ENCODE measurements at regions not wholly inside any gene's neighbourhood (a gene's known extent, or its start where the extent isn't known, plus 50 kb on each side); places are given as distances from the start of the nearest gene placed in this dataset.

DNA sequence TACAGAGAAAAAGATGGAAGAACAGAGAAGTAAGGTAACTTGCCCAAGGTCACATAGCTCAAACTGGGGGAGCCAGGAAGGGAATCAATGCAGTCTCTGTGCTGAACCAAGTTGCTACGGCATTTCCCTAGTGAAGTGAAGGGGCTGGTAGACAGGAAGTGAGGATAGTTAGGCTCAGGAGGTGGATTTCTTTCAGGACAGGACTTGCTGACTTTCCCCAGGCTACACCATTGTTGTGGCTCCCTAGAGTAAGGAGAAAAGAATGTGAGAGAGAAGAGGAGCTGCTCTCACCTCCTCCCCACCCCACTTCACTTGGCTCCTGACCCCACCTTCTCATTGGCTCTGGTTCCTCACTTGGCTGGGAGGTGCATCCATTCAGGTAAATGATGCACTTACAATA is 316.9 kb downstream of the INHBA start:
- Histone ChIP-seq H3K27ac (ENCODE audit: low read depth in 1 of 2, low read length in 2 of 2) (no peak overlapping the region), H3K4me3 (ENCODE audit: low read length) (no peak overlapping the region), H3K9me3 (ENCODE audit: control insufficient read depth in 1 of 2, insufficient read depth in 1 of 2, low read length in 2 of 2) (peaks cover 0 to 11% of the 10 kb centered on the region in 2 experiments), H3K4me1 (ENCODE audit: insufficient read depth, low read length) (no peaks in the 10 kb centered on the region), H3K36me3 (ENCODE audit: insufficient read depth, low read length) (no peaks in the 10 kb centered on the region), H3K27me3 (ENCODE audit: control insufficient read depth in 1 of 2, insufficient read depth in 2 of 2, low read length in 2 of 2) (no peaks in the 10 kb centered on the region)
- intact Hi-C loops (cut with DNase I, micrococcal nuclease), result no loop called here
- peaks cover 5% of the 10 kb centered on the region for H3K9me3 Mint-ChIP-seq
- no peaks in the 10 kb centered on the region for H3K27me3 Mint-ChIP-seq
- ChIA-PET POLR2A (no interaction called here), CTCF (no interaction called here)
- H3K36me3 Mint-ChIP-seq (ENCODE audit: low read depth), result no peaks in the 10 kb centered on the region
- H3K27ac Mint-ChIP-seq, result no peak overlapping the region
- no peak for TF ChIP-seq CTCF (IDR thresholded peaks at IDR 0.05)
- ATAC-seq (ENCODE audit: poor library complexity) (no peak), DNase-seq (no peak)
- H3K4me3 Mint-ChIP-seq, result no peak overlapping the region
- H3K4me1 Mint-ChIP-seq (ENCODE audit: low read depth), result no peaks in the 10 kb centered on the region

DNA sequence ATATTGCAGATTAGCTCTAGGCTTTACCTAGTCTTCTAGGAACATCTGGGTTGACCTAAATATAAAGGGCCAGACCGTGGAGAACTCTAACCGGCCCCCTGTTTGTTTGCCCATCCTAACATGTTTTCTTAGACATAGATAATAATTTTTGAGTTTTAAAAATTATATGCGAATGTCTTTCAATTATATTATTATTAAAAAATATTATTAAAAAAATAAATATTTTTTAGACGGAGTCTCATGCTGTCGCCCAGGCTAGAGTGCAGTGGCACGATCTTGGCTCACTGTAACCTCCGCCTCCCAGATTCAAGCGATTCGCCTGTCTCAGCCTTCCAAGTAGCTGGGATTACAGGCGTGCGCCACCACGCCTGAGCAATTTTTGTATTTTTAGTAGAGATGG is 318.5 kb downstream of the INHBA start:
- no peaks in the 10 kb centered on the region for H3K36me3 ChIP-seq (ENCODE audit: insufficient read depth, low read length)
- ATAC-seq (ENCODE audit: poor library complexity), result no peak
- no peak for DNase-seq
- no peaks in the 10 kb centered on the region for H3K36me3 Mint-ChIP-seq (ENCODE audit: low read depth)
- H3K4me3 ChIP-seq (ENCODE audit: low read length), result no peak overlapping the region
- ChIA-PET POLR2A (no interaction called here), CTCF (no interaction called here)
- TF ChIP-seq CTCF (IDR thresholded peaks at IDR 0.05), result no peak
- H3K9me3 ChIP-seq (ENCODE audit: control insufficient read depth in 1 of 2, insufficient read depth in 1 of 2, low read length in 2 of 2), result peaks cover 0 to 11% of the 10 kb centered on the region in 2 experiments
- intact Hi-C loops (cut with DNase I, micrococcal nuclease), result no loop called here
- no peak overlapping the region for H3K27ac ChIP-seq (ENCODE audit: low read depth in 1 of 2, low read length in 2 of 2)
- no peaks in the 10 kb centered on the region for H3K27me3 ChIP-seq (ENCODE audit: control insufficient read depth in 1 of 2, insufficient read depth in 2 of 2, low read length in 2 of 2)
- no peaks in the 10 kb centered on the region for H3K4me1 ChIP-seq (ENCODE audit: insufficient read depth, low read length)
- H3K27me3 Mint-ChIP-seq, result no peaks in the 10 kb centered on the region
- H3K4me1 Mint-ChIP-seq (ENCODE audit: low read depth), result no peaks in the 10 kb centered on the region
- peaks cover 5% of the 10 kb centered on the region for H3K9me3 Mint-ChIP-seq
- H3K27ac Mint-ChIP-seq, result no peak overlapping the region
- no peak overlapping the region for H3K4me3 Mint-ChIP-seq

DNA sequence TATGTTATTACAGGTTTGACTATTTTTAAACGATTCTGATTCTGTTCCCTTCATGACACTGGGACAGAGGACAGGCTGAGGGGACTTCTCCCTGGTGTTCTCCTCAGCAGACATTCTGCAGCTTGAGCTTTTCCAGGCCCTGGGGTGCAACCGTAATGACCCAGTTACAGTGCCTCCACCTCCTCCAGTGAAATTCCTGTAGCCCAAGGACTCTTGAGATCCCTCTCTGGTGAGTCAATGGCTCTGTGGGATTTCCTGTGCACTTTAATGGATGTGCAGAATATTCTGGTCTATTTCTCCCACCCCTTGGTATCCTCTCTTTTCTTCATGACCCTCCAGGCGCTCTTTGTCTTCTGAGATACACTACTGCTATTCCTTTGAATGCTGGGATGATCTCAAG is 319.3 kb downstream of the INHBA start:
- Histone ChIP-seq H3K4me3 (ENCODE audit: low read length) (no peak overlapping the region), H3K9me3 (ENCODE audit: control insufficient read depth in 1 of 2, insufficient read depth in 1 of 2, low read length in 2 of 2) (peaks cover 0 to 11% of the 10 kb centered on the region in 2 experiments), H3K27ac (ENCODE audit: low read depth in 1 of 2, low read length in 2 of 2) (no peak overlapping the region), H3K27me3 (ENCODE audit: control insufficient read depth in 1 of 2, insufficient read depth in 2 of 2, low read length in 2 of 2) (no peaks in the 10 kb centered on the region), H3K36me3 (ENCODE audit: insufficient read depth, low read length) (no peaks in the 10 kb centered on the region), H3K4me1 (ENCODE audit: insufficient read depth, low read length) (no peaks in the 10 kb centered on the region)
- Mint-ChIP-seq H3K36me3 (ENCODE audit: low read depth) (no peaks in the 10 kb centered on the region), H3K9me3 (peaks cover 5% of the 10 kb centered on the region), H3K27me3 (no peaks in the 10 kb centered on the region), H3K27ac (no peak overlapping the region), H3K4me3 (no peak overlapping the region), H3K4me1 (ENCODE audit: low read depth) (no peaks in the 10 kb centered on the region)
- ATAC-seq (ENCODE audit: poor library complexity) (no peak), DNase-seq (no peak)
- intact Hi-C loops (cut with DNase I, micrococcal nuclease), result no loop called here
- no peak for TF ChIP-seq CTCF (IDR thresholded peaks at IDR 0.05)
- POLR2A ChIA-PET, result no interaction called here
- CTCF ChIA-PET, result no interaction called here
